Stomach smooth muscle (tissue), 2 donors: ENCODE measurements at regions not wholly inside any gene's neighbourhood (a gene's known extent, or its start where the extent isn't known, plus 50 kb on each side); places are given as distances from the start of the nearest gene placed in this dataset.

Experiments
- H3K27ac ChIP-seq: one replicate; pipeline ENCODE4 v1.7.0; 2013; ENCODE audit warnings: mild to moderate bottlenecking, low read length, inconsistent platforms
- H3K27me3 ChIP-seq, 2 donors: one replicate each; pipeline ENCODE4 v1.7.0; 2013; ENCODE audit warnings: low read length in 2 of 2; ENCODE audit not compliant: insufficient read depth in 2 of 2, control insufficient read depth in 1 of 2
- H3K36me3 ChIP-seq, 2 donors: one replicate each; pipeline ENCODE4 v1.7.0; 2013; ENCODE audit warnings: low read length in 2 of 2; ENCODE audit not compliant: control insufficient read depth in 2 of 2, insufficient read depth in 2 of 2
- H3K4me1 ChIP-seq: one replicate; pipeline ENCODE4 v1.7.0; 2013; ENCODE audit warnings: low read length; ENCODE audit not compliant: control insufficient read depth, insufficient read depth
- H3K4me3 ChIP-seq, 2 donors: one replicate each; pipeline ENCODE4 v1.7.0; 2013; ENCODE audit warnings: low read length in 2 of 2
- H3K9ac ChIP-seq, 2 donors: one replicate each; pipeline ENCODE4 v1.7.0; 2013; ENCODE audit warnings: low read length in 2 of 2, mild to moderate bottlenecking in 1 of 2
- H3K9me3 ChIP-seq, 2 donors: one replicate each; pipeline ENCODE4 v1.7.0; 2013; ENCODE audit warnings: low read length in 2 of 2; ENCODE audit not compliant: control insufficient read depth in 2 of 2
- donor health status: healthy.
- donor health status: Pancreatic carcinoma.

DNA sequence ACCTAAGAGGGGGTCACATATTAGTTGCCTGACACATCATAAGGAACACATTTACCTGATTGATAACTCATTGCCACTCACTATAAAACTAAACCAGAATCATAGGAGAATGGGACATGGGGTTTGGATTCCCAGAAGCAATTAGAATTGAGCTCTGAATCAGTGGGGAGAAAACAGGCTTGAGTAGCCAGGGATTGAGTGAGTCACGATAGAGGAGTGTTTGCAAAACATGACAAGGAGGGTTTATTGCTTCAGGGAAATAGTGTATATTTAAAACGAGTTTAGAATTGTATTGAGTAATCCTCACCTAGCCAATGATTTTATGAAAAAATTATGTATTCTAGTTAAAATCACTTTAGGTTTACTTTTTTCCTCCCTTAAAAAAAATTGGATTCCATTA lies 101.1 kb upstream of the THRB start:
- no peaks in the 10 kb centered on the region for H3K4me1 ChIP-seq
- no peak overlapping the region for H3K27ac ChIP-seq
- H3K4me3 ChIP-seq, result no peak overlapping the region
- no peaks in the 10 kb centered on the region for H3K27me3 ChIP-seq
- H3K9me3 ChIP-seq, result no peaks in the 10 kb centered on the region
- H3K9ac ChIP-seq, result no peak overlapping the region
- no peaks in the 10 kb centered on the region for H3K36me3 ChIP-seq

DNA sequence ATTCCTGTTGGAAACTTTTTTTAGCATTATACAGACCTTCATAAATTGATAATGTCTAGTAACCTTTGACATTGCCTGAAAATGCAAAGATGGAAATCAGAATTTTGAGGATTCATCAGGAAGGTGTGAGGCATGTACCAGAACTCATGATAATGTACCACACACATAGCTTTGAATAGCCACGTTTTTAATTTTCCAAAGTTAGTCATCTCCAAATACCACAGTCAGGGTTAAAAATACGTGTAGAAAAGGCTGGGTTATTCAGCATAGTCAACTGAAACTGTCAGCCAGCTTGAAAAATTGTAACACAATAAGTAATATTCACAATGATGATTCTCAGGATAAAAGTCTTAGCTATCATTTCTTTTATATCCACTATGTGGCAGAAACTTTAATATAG lies 102.0 kb upstream of the THRB start:
- Histone ChIP-seq H3K9ac (no peak overlapping the region), H3K27me3 (no peaks in the 10 kb centered on the region), H3K27ac (no peak overlapping the region), H3K9me3 (no peaks in the 10 kb centered on the region), H3K4me1 (no peaks in the 10 kb centered on the region), H3K4me3 (no peak overlapping the region), H3K36me3 (no peaks in the 10 kb centered on the region)

DNA sequence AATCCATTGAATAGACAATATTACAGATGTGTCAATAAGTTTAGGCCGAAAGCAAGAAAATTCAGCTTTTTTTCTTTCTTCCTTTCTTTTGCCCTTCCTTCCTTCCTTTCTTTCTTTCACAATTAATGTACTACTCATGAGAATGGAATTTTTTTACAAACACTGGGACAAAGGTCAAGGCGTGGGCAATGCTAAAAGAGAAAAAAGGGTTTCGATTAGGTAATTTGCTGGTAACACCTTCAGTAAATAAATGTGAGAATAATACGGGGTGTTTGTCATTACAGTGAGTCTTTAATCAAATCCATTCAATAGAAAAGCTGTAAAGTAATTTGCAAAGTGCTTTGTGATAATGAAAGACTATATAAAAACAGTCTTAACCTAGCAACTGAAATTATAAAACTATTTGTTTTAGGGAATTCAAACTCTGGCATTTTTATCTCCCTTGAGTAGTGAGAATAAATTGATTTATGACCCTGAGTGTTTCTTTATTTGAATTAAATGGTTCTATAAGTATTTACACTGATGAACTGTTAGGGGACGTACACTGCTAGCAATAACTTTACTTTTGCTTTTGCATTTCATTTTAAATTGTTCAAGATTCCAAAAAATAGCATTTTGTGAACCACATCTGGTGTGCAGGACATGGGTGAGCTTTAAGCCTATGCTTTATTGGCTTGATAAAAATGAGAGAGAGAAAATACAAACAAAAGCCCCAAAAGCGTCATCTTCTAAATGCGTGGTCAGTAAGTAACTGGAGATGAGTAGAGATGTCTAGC lies 104.2 kb upstream of the THRB start:
- Histone ChIP-seq H3K4me3 (no peak overlapping the region), H3K27ac (no peak overlapping the region), H3K9ac (no peak overlapping the region)

DNA sequence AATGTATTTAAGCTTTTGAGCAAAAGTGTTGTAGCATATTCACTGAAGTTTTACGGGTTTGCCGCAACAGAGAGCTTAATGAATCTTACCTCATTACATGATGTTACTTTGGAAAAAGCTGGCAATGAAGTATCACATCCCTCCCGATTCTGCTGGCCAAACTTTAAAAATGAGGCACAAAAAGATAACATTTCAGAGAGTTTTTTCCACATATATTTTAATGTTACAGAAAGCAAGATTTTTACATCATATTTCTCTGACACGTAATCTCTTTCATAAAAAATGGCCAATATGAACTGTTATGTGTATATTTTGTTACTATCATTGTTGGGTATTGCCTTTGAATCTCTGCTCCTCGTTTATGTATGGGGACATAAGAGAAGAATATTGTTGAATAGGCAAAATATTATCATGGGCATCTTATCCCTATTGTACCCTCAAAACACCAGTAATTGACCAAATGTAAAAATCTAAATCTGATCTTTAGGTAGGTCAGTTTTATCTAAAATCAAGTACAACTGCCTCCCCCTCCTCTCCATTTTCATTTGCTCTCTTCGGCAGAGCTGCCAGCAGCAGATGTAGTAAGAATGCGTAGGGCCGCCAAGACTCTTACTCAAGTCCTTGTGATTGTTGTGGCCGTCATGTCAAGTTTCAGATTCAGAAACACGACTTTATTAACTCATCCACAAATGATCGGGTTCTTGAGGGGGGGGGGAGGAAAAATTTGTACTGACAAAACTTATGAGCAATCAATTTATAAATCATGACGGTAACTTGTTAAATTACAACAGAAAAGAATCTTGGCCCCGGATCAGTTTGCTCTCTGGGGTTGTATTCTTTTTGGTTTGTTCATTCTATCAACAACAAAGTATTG lies 106.7 kb upstream of the THRB start:
- no peak overlapping the region for H3K4me3 ChIP-seq

More for the DNA sequence above, 104.2 kb upstream of the THRB start:
- Histone ChIP-seq H3K4me1 (no peaks in the 10 kb centered on the region), H3K27me3 (no peaks in the 10 kb centered on the region), H3K36me3 (no peaks in the 10 kb centered on the region), H3K9me3 (no peaks in the 10 kb centered on the region)

DNA sequence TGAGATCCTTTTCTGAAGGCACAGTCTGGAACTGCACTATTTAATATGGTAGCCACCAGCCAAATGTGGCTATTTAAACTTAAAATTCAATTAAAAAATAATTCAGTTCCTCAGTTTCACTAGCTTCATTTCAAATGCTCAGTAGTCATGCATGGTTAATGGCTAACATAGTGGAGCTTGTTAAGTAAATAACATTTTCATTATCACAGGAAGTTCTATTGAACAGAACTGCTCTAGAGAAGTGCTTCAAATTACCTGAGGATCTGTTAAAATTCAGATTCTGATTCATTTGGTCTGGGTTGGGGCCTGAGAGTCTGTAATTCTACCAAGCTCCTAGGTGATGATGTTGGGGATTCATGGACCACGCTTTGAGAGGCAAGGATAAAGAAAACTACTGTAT lies 109.6 kb upstream of the THRB start:
- Histone ChIP-seq H3K4me3 (no peak overlapping the region), H3K9me3 (no peaks in the 10 kb centered on the region), H3K9ac (no peak overlapping the region), H3K27me3 (no peaks in the 10 kb centered on the region), H3K4me1 (no peaks in the 10 kb centered on the region), H3K27ac (no peak overlapping the region), H3K36me3 (no peaks in the 10 kb centered on the region)

More for the DNA sequence above, 106.7 kb upstream of the THRB start:
- Histone ChIP-seq H3K36me3 (no peaks in the 10 kb centered on the region), H3K9ac (no peak overlapping the region), H3K27me3 (no peaks in the 10 kb centered on the region), H3K9me3 (no peaks in the 10 kb centered on the region), H3K4me1 (no peaks in the 10 kb centered on the region), H3K27ac (no peak overlapping the region)

DNA sequence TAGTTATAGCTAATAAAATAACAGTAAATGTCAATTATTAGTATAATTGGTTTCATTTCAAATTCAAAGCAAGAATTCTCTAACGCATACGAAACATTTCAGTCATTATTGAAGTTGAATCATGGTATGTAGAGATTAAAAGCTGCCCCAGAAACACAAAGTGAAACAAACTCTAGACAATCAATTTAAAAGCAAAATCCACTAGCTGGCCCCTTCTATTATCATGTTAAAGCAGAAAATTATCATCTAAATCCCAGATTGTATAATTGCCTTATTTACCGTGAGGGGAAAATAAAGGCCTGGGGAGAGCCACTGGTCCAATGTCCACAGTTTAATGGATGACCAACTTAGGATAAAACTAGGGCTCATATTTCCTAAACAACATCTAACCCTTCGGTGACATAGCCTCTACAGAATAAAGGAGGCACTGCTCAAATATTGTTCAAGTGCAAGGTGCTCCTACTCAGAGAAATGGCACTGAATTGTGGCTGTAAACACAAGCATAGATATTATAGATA lies 110.9 kb upstream of the THRB start:
- H3K27me3 ChIP-seq, result no peaks in the 10 kb centered on the region
- H3K27ac ChIP-seq, result no peak overlapping the region
- H3K4me3 ChIP-seq, result no peak overlapping the region
- no peak overlapping the region for H3K9ac ChIP-seq
- H3K4me1 ChIP-seq, result no peaks in the 10 kb centered on the region
- H3K9me3 ChIP-seq, result no peaks in the 10 kb centered on the region
- H3K36me3 ChIP-seq, result no peaks in the 10 kb centered on the region

DNA sequence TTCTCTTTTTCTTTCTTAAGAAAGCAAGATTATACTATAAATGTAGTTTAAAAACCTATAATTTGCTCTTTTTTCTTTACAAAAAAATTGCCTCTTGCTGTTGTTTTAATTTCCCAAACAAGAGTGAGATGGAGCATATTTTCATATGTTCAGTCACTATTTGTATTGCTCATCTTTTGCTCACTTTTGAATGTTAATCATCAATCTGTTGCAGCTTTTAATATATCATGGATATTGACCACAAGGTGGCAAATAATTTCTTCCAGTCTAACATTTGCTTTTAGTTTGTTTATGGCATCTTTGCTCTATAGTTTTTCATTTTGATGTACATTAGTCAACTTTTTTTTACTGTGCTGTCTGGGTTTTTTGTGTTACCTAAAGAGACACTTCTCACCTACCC lies 112.6 kb upstream of the THRB start:
- Histone ChIP-seq H3K36me3 (no peaks in the 10 kb centered on the region), H3K9me3 (no peaks in the 10 kb centered on the region), H3K27me3 (no peaks in the 10 kb centered on the region), H3K27ac (no peak overlapping the region), H3K9ac (no peak overlapping the region), H3K4me3 (no peak overlapping the region), H3K4me1 (no peaks in the 10 kb centered on the region)

DNA sequence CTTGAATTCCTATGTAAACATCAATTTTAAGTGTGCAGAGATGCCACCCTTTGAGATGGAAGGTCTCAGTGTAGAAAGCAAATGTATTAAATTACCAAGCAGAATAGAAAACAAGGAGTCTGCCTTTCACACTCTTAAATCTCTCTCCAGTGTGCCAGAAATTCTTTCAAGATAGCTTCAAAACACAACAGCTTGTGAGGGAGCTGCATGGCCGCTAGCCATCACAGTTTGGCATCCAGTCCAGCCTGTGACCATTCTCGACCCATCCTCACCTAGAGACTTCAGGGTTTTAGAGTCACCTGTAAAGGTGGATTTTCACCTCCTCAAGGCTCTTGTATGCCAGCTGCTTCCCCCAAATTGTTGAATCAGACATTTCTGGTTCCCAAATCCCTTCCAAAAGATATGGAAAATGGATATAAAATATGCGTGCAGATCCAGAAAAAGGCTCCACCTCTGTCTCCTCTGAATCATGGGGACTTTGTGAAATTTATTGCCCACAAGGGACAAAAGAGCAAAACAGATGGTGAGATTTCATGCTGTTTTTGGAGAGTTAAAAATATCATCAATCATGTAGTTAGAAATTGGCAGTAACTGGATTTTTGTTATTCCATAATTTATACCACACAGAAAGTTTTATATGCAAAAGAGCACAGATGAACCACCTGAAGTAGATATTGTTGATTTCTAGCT lies 114.2 kb upstream of the THRB start:
- Histone ChIP-seq H3K36me3 (no peaks in the 10 kb centered on the region), H3K4me3 (no peak overlapping the region), H3K27ac (no peak overlapping the region), H3K27me3 (no peaks in the 10 kb centered on the region), H3K9ac (no peak overlapping the region), H3K4me1 (no peaks in the 10 kb centered on the region), H3K9me3 (no peaks in the 10 kb centered on the region)

DNA sequence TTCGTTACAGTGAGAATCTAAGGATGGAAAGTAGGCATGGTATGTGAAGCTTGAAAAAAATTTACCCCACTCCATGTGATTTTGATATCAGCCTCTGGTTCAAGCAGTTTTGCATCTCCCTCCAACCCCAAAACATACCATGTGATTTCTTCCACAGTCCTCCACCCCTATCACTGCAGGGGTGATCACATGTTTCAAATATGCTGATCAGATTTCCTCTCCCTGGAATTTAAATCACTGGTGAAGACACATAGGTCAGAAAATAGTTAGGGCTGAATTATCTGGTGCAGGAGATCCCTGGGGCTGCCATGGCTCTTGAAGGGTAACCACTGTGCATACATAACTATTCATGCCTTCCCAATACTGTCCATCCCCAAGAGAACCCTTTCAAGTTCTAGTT lies 119.7 kb upstream of the THRB start:
- H3K36me3 ChIP-seq, result no peaks in the 10 kb centered on the region
- no peaks in the 10 kb centered on the region for H3K4me1 ChIP-seq
- no peak overlapping the region for H3K27ac ChIP-seq
- H3K27me3 ChIP-seq, result no peaks in the 10 kb centered on the region
- no peaks in the 10 kb centered on the region for H3K9me3 ChIP-seq
- no peak overlapping the region for H3K4me3 ChIP-seq
- H3K9ac ChIP-seq, result no peak overlapping the region

DNA sequence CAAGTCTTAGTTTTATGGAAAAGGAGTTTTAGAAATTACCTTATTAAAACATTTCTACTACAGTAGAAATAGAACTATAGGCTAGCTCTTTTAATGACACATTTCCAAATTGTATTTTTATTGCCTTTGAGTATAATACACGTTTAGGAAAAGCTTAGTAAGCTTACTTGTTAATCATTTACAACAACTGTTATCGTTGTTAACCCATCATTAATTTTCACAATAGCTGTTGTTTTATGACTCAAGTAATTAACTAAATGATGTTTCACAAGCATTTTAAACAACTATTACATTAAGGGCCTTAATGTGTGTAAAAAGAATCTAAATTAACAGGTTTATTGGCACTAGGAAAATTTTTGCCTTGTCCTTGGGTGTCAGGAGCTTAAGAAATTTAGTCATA lies 120.5 kb upstream of the THRB start:
- no peaks in the 10 kb centered on the region for H3K9me3 ChIP-seq
- no peaks in the 10 kb centered on the region for H3K36me3 ChIP-seq

More for the DNA sequence above, 120.5 kb upstream of the THRB start:
- no peak overlapping the region for H3K4me3 ChIP-seq
- H3K27me3 ChIP-seq, result no peaks in the 10 kb centered on the region
- H3K4me1 ChIP-seq, result no peaks in the 10 kb centered on the region
- H3K27ac ChIP-seq, result no peak overlapping the region
- H3K9ac ChIP-seq, result no peak overlapping the region
